Thoracic aorta (tissue), 2 donors: ENCODE measurements at regions not wholly inside any gene's neighbourhood (a gene's known extent, or its start where the extent isn't known, plus 50 kb on each side); places are given as distances from the start of the nearest gene placed in this dataset.

Experiments used
- ATAC-seq: fragments of 150-250 bp; one replicate; pipeline ENCODE4 v1.8.0; 2017; ENCODE audit warnings: low read depth; ENCODE audit not compliant: insufficient number of reproducible peaks, low FRiP score
- DNase-seq: peaks from one replicate; pipeline ENCODE4 v3.0.0-alpha.2; 2020; ENCODE audit warnings: low spot score
- H3K27ac ChIP-seq, 2 donors: fragments of 200-600 bp; sonication (generic); 1 replicate in 1 of 2; 2 replicates in 1 of 2; pipeline ENCODE4 v1.5.1; 2016; ENCODE audit warnings: mild to moderate bottlenecking in 2 of 2, moderate library complexity in 2 of 2
- H3K27me3 ChIP-seq: fragments of 200-600 bp; sonication (generic); replicated peaks from 2 replicates; pipeline ENCODE4 v1.6.0; 2016; ENCODE audit warnings: mild to moderate bottlenecking; ENCODE audit not compliant: insufficient read depth
- H3K36me3 ChIP-seq: fragments of 200-600 bp; sonication (generic); one replicate; pipeline ENCODE4 v1.5.1; 2016
- H3K4me1 ChIP-seq, 2 donors: fragments of 200-600 bp; sonication (generic); 1 replicate in 1 of 2; 2 replicates in 1 of 2; pipeline versions ENCODE4 v1.5.1 to v1.6.0; 2016; ENCODE audit warnings: low read depth in 2 of 2, mild to moderate bottlenecking in 1 of 2; ENCODE audit not compliant: control insufficient read depth in 1 of 2
- H3K4me3 ChIP-seq: fragments of 200-600 bp; sonication (generic); 2 replicates; pipeline ENCODE4 v1.5.1; 2016; ENCODE audit warnings: mild to moderate bottlenecking
- H3K9me3 ChIP-seq: fragments of 200-600 bp; sonication (generic); 2 replicates; pipeline ENCODE4 v1.5.1; 2016
- TF ChIP-seq, protein P1 (sequence below): fragments of 200-600 bp; sonication (generic); IDR thresholded peaks from one replicate; pipeline ENCODE4 v1.5.1; 2019; ENCODE audit warnings: antibody characterized with exemption

DNA sequence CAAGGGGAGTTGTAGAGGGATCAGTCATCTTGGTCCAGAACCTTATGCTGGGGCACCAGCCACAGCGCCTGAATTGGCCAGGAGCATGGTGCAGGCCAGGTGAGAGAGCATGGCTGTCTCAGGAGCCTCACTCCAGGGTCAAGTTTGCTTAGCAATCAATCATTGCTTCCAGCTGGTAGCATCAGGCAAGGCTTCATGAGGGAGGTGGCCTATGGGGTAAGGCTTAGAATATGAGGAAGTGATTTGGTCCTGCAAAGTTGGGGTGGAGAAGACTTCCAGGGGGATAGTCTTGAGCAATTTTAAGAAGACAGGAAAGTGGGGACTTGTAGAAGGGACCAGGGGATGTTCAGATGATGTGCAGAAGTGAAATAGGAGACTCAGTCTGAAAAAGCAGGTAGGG lies 53.9 kb upstream of the PITX1 start:
- Histone ChIP-seq H3K4me1 (no peaks in the 10 kb centered on the region), H3K27ac (no peak overlapping the region), H3K4me3 (no peak overlapping the region), H3K36me3 (no peaks in the 10 kb centered on the region), H3K9me3 (no peaks in the 10 kb centered on the region), H3K27me3 (no peaks in the 10 kb centered on the region)
- ATAC-seq (no peak), DNase-seq (no peak)
- TF ChIP-seq, protein P1, sequence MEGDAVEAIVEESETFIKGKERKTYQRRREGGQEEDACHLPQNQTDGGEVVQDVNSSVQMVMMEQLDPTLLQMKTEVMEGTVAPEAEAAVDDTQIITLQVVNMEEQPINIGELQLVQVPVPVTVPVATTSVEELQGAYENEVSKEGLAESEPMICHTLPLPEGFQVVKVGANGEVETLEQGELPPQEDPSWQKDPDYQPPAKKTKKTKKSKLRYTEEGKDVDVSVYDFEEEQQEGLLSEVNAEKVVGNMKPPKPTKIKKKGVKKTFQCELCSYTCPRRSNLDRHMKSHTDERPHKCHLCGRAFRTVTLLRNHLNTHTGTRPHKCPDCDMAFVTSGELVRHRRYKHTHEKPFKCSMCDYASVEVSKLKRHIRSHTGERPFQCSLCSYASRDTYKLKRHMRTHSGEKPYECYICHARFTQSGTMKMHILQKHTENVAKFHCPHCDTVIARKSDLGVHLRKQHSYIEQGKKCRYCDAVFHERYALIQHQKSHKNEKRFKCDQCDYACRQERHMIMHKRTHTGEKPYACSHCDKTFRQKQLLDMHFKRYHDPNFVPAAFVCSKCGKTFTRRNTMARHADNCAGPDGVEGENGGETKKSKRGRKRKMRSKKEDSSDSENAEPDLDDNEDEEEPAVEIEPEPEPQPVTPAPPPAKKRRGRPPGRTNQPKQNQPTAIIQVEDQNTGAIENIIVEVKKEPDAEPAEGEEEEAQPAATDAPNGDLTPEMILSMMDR: no peak

DNA sequence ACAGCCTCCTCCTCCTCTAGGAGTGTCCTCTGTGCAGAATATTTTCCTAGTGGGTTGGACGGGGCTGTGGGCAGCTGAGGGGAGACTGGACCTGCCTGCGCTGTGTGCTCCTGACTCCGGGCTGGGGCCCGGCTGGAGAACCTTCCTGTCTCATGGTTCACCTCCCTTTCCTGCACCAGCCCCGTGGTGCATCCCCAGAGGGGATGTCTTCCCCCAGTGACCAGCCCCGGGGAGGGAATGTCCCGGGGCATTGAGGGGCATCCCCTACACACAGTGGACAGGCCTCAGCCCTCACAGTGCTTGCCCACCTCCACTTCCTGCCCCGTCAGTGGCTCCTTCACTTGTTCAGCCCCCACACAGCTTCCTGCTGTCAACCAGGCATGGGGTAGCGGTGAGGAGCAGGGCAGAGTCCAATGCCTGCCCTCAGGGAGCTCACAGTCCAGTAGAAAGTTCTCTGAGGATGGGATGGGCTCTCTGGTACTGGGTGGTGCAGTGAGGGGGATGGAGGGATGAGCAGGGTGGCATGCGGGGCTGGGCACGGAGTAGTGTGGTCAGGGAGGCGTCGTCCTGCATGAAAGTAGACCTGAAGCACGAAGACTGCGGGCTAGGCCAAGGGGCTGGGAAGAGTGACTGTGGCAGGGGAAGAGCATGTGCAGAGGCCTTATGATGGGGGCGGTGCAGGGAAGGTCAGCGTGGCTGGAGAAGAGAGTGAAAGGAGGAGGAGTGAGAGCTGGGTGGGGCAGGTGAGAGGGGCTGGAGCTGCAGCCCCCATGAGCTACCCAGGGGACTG lies 52.1 kb upstream of the PITX1 start:
- no peak for DNase-seq
- TF ChIP-seq, protein P1: no peak

DNA sequence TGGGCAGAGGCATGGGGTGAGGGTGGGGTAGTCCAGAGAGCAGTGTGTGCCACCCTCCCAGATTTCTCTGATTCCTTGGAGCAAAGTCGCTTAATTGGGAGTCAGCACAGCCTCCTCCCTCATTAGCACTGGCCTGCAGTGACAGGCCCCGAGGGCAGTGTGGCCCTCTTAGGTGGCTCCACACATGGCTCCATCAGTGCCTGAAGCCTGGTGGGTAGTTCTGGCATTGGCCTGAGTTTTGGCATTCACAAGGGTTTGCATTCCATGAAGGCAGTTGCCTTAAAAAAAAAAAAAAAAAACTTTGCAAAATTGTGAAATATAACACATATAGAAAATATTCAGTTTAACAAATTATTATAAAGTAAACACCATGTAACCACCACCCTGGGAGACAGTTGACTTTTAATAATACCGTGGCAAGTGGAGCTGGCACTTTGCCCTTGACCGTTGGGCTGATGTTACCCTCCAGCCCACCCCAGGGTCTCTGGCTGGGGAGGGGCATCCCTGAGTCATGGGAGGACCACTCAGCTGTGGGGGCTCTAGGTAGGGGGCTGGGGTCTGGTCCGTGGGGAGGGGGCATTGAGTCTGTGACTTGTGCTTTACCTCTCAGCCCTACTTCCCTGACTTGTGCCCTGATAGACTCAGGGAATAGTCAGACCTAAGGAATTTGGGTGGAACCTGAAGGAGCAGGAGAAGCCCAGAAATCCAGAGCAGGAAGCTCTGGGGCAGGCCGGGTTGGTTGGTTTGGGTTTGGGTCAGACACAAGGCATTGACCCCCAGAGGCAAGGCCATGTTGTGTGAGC lies 51.3 kb upstream of the PITX1 start:
- no peak for ATAC-seq

More for the DNA sequence above, 52.1 kb upstream of the PITX1 start:
- Histone ChIP-seq H3K4me1 (no peaks in the 10 kb centered on the region), H3K27me3 (no peaks in the 10 kb centered on the region), H3K27ac (no peak overlapping the region), H3K4me3 (no peak overlapping the region), H3K9me3 (peaks cover 7% of the 10 kb centered on the region), H3K36me3 (no peaks in the 10 kb centered on the region)
- ATAC-seq: no peak

More for the DNA sequence above, 51.3 kb upstream of the PITX1 start:
- H3K4me1 ChIP-seq: no peaks in the 10 kb centered on the region
- H3K27me3 ChIP-seq: no peaks in the 10 kb centered on the region
- H3K4me3 ChIP-seq: no peak overlapping the region
- no peak for DNase-seq
- H3K27ac ChIP-seq: no peak overlapping the region
- no peaks in the 10 kb centered on the region for H3K36me3 ChIP-seq
- peaks cover 7% of the 10 kb centered on the region for H3K9me3 ChIP-seq
- TF ChIP-seq, protein P1: no peak
